ENCODE measurements at regions not wholly inside any gene's neighbourhood (a gene's known extent, or its start where the extent isn't known, plus 50 kb on each side); places are given as distances from the start of the nearest gene placed in this dataset.

- H3K36me3 ChIP-seq, result no peaks in the 10 kb centered on the region
- peaks cover 28% of the 10 kb centered on the region for H3K27me3 ChIP-seq
- no peak overlapping the region for H3K4me3 ChIP-seq
- DNase-seq, result no peak
- TF ChIP-seq CTCF (IDR thresholded peaks at IDR 0.05), result peak; percentile 9
- peak; percentile 41 for ATAC-seq
- no peaks in the 10 kb centered on the region for H3K9me3 ChIP-seq
- intact Hi-C loops (cut with DNase I), result no loop called here
- H3K27ac ChIP-seq, result no peak overlapping the region
- H3K4me1 ChIP-seq, result peaks cover 3% of the 10 kb centered on the region
These were observed 51.3 kb upstream of the KCNA1 start for GRCh38 chr12:4858386-4858785.

- intact Hi-C loops (cut with DNase I), result no loop called here
- no peaks in the 10 kb centered on the region for H3K36me3 ChIP-seq
- H3K27ac ChIP-seq, result no peak overlapping the region
- ATAC-seq, result no peak
- no peak for TF ChIP-seq CTCF (IDR thresholded peaks at IDR 0.05)
- H3K4me1 ChIP-seq, result peaks cover 3% of the 10 kb centered on the region
- no peak for DNase-seq
- H3K4me3 ChIP-seq, result no peak overlapping the region
- no peaks in the 10 kb centered on the region for H3K9me3 ChIP-seq
- H3K27me3 ChIP-seq, result peaks cover 28% of the 10 kb centered on the region
These were observed 50.1 kb upstream of the KCNA1 start for GRCh38 chr12:4859478-4860210.
